ENCODE measurements at regions not wholly inside any gene's neighbourhood (a gene's known extent, or its start where the extent isn't known, plus 50 kb on each side); places are given as distances from the start of the nearest gene placed in this dataset.

GRCh38 chr11:134728186-134728585 is 316.1 kb upstream of the B3GAT1 start:
- WGBS (ENCODE audit: extremely low coverage, insufficient read length, low lambda C conversion rate): no CpG with 5 or more reads among the region's 9 CpGs
- H2BK20ac ChIP-seq (ENCODE audit: low read depth, low read length, poor library complexity, severe bottlenecking): no peak overlapping the region
- no peak overlapping the region for H2AFZ ChIP-seq (ENCODE audit: low read length)
- H3K18ac ChIP-seq (ENCODE audit: insufficient read length, low read depth, low read length): peak overlapping the region; percentile 16
- Mint-ChIP-seq H3K27me3 (ENCODE audit: low read depth) (peaks cover 37% of the 10 kb centered on the region), H3K27ac (no peak overlapping the region), H3K36me3 (ENCODE audit: insufficient read depth in 1 of 3, low read depth in 3 of 3) (no peaks in the 10 kb centered on the region), H3K4me3 (no peak overlapping the region), H3K4me1 (peaks cover 76 to 80% of the 10 kb centered on the region in 2 experiments), H3K9me3 (no peaks in the 10 kb centered on the region)
- no peak for DNase-seq
- H3K9me3 ChIP-seq (ENCODE audit: control insufficient read depth, low read depth, low read length): no peaks in the 10 kb centered on the region
- H3K23me2 ChIP-seq (ENCODE audit: insufficient read length, low read depth, low read length, poor library complexity, severe bottlenecking): no peaks in the 10 kb centered on the region
- no peak overlapping the region for H2BK12ac ChIP-seq (ENCODE audit: insufficient read length, low read depth, low read length)
- H2BK15ac ChIP-seq (ENCODE audit: low read depth, low read length): no peak overlapping the region
- H3K9ac ChIP-seq (ENCODE audit: extremely low read depth, insufficient read length, low read length): no peak overlapping the region
- H3K56ac ChIP-seq (ENCODE audit: insufficient read length, low read depth, low read length): no peak overlapping the region
- no peak overlapping the region for H3K4ac ChIP-seq (ENCODE audit: low read depth, low read length)
- H2BK5ac ChIP-seq (ENCODE audit: insufficient read length, low read length): no peak overlapping the region
- no peak for TF ChIP-seq CTCF (conservative IDR thresholded peaks at IDR 0.05)
- H2BK120ac ChIP-seq (ENCODE audit: low read depth, low read length, poor library complexity, severe bottlenecking): no peak overlapping the region
- H2AK5ac ChIP-seq (ENCODE audit: insufficient read length, low read length): no peak overlapping the region
- H3K79me2 ChIP-seq (ENCODE audit: insufficient read depth, low read length): no peaks in the 10 kb centered on the region
- no peak overlapping the region for H4K8ac ChIP-seq (replicated peaks; ENCODE audit: insufficient read length, low read depth, low read length)
- no peak overlapping the region for H4K5ac ChIP-seq (ENCODE audit: insufficient read length, low read depth, low read length)
- no peak overlapping the region for H3K23ac ChIP-seq (ENCODE audit: insufficient read length, low read depth, low read length)
- H3T11ph ChIP-seq (ENCODE audit: low read length): no peak overlapping the region
- no peak overlapping the region; the same call in 1 of the 2 replicates for H3K14ac ChIP-seq (ENCODE audit: insufficient read depth, low read length)
- no peak overlapping the region for H4K91ac ChIP-seq (ENCODE audit: insufficient read length, low read depth, low read length)
- H3K4me1 ChIP-seq (ENCODE audit: insufficient read depth, low read length): peaks cover 6% of the 10 kb centered on the region; the same call in 1 of the 2 replicates
- no peaks in the 10 kb centered on the region for H4K20me1 ChIP-seq (ENCODE audit: control insufficient read depth, insufficient read depth, insufficient read length)
- H3K79me1 ChIP-seq (ENCODE audit: insufficient read depth, low read depth, low read length, poor library complexity, severe bottlenecking): no peaks in the 10 kb centered on the region
- no peak overlapping the region for H3K27ac ChIP-seq (ENCODE audit: insufficient read length, low read depth, low read length)
- H3K27me3 ChIP-seq (ENCODE audit: insufficient read depth, low read length): no peaks in the 10 kb centered on the region
- H3K4me2 ChIP-seq (ENCODE audit: insufficient read depth, insufficient read length, low read length): no peak overlapping the region
